ENCODE measurements at regions not wholly inside any gene's neighbourhood (a gene's known extent, or its start where the extent isn't known, plus 50 kb on each side); places are given as distances from the start of the nearest gene placed in this dataset.

DNA sequence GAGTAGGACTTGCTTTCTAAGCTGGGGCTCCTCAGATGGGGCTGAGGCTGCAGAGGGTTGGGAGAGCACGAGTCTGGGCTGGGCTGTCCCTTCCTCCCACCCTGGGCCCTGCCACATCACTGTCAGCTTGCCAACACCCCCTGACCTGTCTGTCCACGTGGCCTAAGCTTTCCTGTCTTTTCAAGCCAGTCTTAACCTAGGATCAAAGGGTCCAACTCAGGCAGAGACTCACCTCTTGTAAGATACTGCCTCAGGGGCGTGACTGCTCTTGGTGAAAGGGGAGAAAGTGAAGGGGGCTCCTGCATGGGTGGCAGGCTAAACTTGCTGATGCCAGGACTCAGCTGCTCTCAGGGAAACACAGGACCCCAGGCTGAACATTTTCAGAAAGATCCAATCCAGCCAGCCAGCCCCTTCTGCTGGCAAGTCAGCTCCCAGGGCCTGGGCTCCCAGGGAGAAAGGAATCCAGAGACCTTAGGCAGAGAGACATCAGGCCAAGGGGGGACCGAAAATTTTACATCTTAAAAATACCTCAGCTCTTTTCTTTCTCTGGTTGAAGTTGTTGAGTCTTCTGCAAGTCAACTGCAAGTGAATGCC, 144.2 kb upstream of the ID2 start:
- TF ChIP-seq POLR2A (IDR thresholded peaks at IDR 0.05; ENCODE audit: borderline replicate concordance, extremely low read depth, insufficient read depth, insufficient read length) (no peak), EZH2phosphoT487 (IDR thresholded peaks at IDR 0.05; ENCODE audit: borderline replicate concordance) (no peak), EGR1 (IDR thresholded peaks at IDR 0.05; ENCODE audit: low read depth) (no peak), CEBPB (IDR thresholded peaks at IDR 0.05; ENCODE audit: low read depth) (no peak)
- TF ChIP-seq, protein P1, sequence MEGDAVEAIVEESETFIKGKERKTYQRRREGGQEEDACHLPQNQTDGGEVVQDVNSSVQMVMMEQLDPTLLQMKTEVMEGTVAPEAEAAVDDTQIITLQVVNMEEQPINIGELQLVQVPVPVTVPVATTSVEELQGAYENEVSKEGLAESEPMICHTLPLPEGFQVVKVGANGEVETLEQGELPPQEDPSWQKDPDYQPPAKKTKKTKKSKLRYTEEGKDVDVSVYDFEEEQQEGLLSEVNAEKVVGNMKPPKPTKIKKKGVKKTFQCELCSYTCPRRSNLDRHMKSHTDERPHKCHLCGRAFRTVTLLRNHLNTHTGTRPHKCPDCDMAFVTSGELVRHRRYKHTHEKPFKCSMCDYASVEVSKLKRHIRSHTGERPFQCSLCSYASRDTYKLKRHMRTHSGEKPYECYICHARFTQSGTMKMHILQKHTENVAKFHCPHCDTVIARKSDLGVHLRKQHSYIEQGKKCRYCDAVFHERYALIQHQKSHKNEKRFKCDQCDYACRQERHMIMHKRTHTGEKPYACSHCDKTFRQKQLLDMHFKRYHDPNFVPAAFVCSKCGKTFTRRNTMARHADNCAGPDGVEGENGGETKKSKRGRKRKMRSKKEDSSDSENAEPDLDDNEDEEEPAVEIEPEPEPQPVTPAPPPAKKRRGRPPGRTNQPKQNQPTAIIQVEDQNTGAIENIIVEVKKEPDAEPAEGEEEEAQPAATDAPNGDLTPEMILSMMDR (IDR thresholded peaks at IDR 0.05 in 2 of 3, conservative IDR thresholded peaks at IDR 0.05 in 1 of 3; ENCODE audit: borderline replicate concordance in 1 of 3, insufficient read depth in 1 of 3, low read depth in 2 of 3, low read length in 2 of 3) = no peak
- TF ChIP-seq, protein P2, sequence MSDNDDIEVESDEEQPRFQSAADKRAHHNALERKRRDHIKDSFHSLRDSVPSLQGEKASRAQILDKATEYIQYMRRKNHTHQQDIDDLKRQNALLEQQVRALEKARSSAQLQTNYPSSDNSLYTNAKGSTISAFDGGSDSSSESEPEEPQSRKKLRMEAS (IDR thresholded peaks at IDR 0.05) = no peak
- TF ChIP-seq, protein P3, sequence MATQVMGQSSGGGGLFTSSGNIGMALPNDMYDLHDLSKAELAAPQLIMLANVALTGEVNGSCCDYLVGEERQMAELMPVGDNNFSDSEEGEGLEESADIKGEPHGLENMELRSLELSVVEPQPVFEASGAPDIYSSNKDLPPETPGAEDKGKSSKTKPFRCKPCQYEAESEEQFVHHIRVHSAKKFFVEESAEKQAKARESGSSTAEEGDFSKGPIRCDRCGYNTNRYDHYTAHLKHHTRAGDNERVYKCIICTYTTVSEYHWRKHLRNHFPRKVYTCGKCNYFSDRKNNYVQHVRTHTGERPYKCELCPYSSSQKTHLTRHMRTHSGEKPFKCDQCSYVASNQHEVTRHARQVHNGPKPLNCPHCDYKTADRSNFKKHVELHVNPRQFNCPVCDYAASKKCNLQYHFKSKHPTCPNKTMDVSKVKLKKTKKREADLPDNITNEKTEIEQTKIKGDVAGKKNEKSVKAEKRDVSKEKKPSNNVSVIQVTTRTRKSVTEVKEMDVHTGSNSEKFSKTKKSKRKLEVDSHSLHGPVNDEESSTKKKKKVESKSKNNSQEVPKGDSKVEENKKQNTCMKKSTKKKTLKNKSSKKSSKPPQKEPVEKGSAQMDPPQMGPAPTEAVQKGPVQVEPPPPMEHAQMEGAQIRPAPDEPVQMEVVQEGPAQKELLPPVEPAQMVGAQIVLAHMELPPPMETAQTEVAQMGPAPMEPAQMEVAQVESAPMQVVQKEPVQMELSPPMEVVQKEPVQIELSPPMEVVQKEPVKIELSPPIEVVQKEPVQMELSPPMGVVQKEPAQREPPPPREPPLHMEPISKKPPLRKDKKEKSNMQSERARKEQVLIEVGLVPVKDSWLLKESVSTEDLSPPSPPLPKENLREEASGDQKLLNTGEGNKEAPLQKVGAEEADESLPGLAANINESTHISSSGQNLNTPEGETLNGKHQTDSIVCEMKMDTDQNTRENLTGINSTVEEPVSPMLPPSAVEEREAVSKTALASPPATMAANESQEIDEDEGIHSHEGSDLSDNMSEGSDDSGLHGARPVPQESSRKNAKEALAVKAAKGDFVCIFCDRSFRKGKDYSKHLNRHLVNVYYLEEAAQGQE (IDR thresholded peaks at IDR 0.05; ENCODE audit: low read depth) = no peak
